IMR-90 (cell line): ENCODE measurements at regions not wholly inside any gene's neighbourhood (a gene's known extent, or its start where the extent isn't known, plus 50 kb on each side); places are given as distances from the start of the nearest gene placed in this dataset.

Source experiments
- ATAC-seq: fragments of 200-7000 bp; cut with Tn5 transposase; 2 replicates; pipeline ENCODE4 v1.9.1; 2020; ENCODE audit warnings: low read depth, mild to moderate bottlenecking, moderate library complexity
- BruUV-seq: library from RNA; stranded (reverse); fragments of 400-500 nt; replicated peaks from 2 replicates; lab custom pipeline; 2021; lab: Mats Ljungman, UMichigan
- CTCF ChIA-PET: fragments of 300-600 bp; formaldehyde crosslinking; extraction: SDS; loops from one replicate; lab custom pipeline; 2021; ENCODE audit warnings: antibody characterized with exemption; lab: Yijun Ruan, JAX
- POLR2A ChIA-PET: fragments of 300-600 bp; sonication (Branson Sonifier 250); formaldehyde crosslinking; loops from one replicate; lab custom pipeline; 2022; ENCODE audit warnings: antibody characterized with exemption; ENCODE audit not compliant: unreplicated experiment; lab: Charles Lee
- DNase-seq: peaks from one replicate; pipeline ENCODE4 v3.0.0; 2013
- H2AFZ ChIP-seq: replicated peaks from 2 replicates; pipeline ENCODE3; 2013; ENCODE audit warnings: low read length, mild to moderate bottlenecking; ENCODE audit not compliant: poor library complexity
- H2AK5ac ChIP-seq: 2 replicates; pipeline ENCODE4 v1.6.1; 2013; ENCODE audit warnings: low read depth, low read length, inconsistent platforms
- H2AK9ac ChIP-seq: replicated peaks from 2 replicates; pipeline ENCODE3; 2013; ENCODE audit warnings: mild to moderate bottlenecking, low read depth, low read length, moderate library complexity; ENCODE audit not compliant: poor library complexity
- H2BK120ac ChIP-seq: 2 replicates; pipeline ENCODE4 v1.6.1; 2013; ENCODE audit warnings: low read depth, low read length, inconsistent platforms
- H2BK15ac ChIP-seq: 3 replicates; pipeline ENCODE4 v1.6.1; 2013; ENCODE audit warnings: low read depth, low read length, inconsistent platforms
- H2BK20ac ChIP-seq: 2 replicates; pipeline ENCODE4 v1.6.1; 2013; ENCODE audit warnings: low read depth, mild to moderate bottlenecking, inconsistent platforms, low read length, moderate library complexity
- H2BK5ac ChIP-seq: 2 replicates; pipeline ENCODE4 v1.6.1; 2013; ENCODE audit warnings: mild to moderate bottlenecking, low read depth, low read length, inconsistent platforms; ENCODE audit not compliant: poor library complexity, severe bottlenecking
- H3K14ac ChIP-seq: replicated peaks from 2 replicates; pipeline ENCODE4 v1.6.1; 2013; ENCODE audit warnings: low read depth, low read length, inconsistent platforms
- H3K18ac ChIP-seq: 2 replicates; pipeline ENCODE4 v1.6.1; 2013; ENCODE audit warnings: low read depth, low read length, control low read depth
- H3K23ac ChIP-seq: 2 replicates; pipeline ENCODE4 v1.6.1; 2013; ENCODE audit warnings: low read depth, low read length, inconsistent platforms
- H3K27ac ChIP-seq: 2 replicates; pipeline ENCODE4 v1.5.1; 2013; ENCODE audit warnings: mild to moderate bottlenecking, control low read depth, low read length; ENCODE audit not compliant: insufficient read depth
- H3K27me3 ChIP-seq: 2 replicates; pipeline ENCODE4 v1.6.1; 2013; ENCODE audit warnings: low read length; ENCODE audit not compliant: control insufficient read depth, insufficient read depth
- H3K36me3 ChIP-seq: 2 replicates; pipeline ENCODE4 v1.6.1; 2013; ENCODE audit warnings: low read length, mixed read lengths; ENCODE audit not compliant: control insufficient read depth, insufficient read depth
- H3K4ac ChIP-seq: 2 replicates; pipeline ENCODE4 v1.6.1; 2013; ENCODE audit warnings: low read depth, low read length, inconsistent platforms
- H3K4me1 ChIP-seq: 2 replicates; pipeline ENCODE4 v1.6.1; 2013; ENCODE audit warnings: low read length, mixed read lengths; ENCODE audit not compliant: control insufficient read depth, insufficient read depth
- H3K4me2 ChIP-seq: 2 replicates; pipeline ENCODE4 v1.6.1; 2013; ENCODE audit warnings: low read depth, mild to moderate bottlenecking, control low read depth, low read length, moderate library complexity
- H3K4me3 ChIP-seq: 2 replicates; pipeline ENCODE4 v1.5.1; 2013; ENCODE audit warnings: low read depth, mild to moderate bottlenecking, control low read depth, low read length, moderate library complexity; ENCODE audit not compliant: insufficient read depth
- H3K56ac ChIP-seq: 2 replicates; pipeline ENCODE4 v1.6.1; 2013; ENCODE audit warnings: low read length, inconsistent platforms; ENCODE audit not compliant: insufficient read depth; ENCODE audit errors: extremely low read depth
- H3K79me1 ChIP-seq, 2 experiments: 2 replicates each; pipeline ENCODE4 v1.6.1; 2013; ENCODE audit warnings: low read length in 2 of 2, inconsistent platforms in 1 of 2, low read depth in 1 of 2
- H3K9ac ChIP-seq: 2 replicates; pipeline ENCODE4 v1.6.1; 2013; ENCODE audit warnings: low read depth, low read length, control low read depth
- H3K9me1 ChIP-seq: 2 replicates; pipeline ENCODE4 v1.6.1; 2013; ENCODE audit warnings: low read length, inconsistent platforms; ENCODE audit not compliant: insufficient read depth
- H3K9me3 ChIP-seq: 2 replicates; pipeline ENCODE4 v1.6.1; 2013; ENCODE audit warnings: low read length; ENCODE audit not compliant: control insufficient read depth, insufficient read depth
- H4K20me1 ChIP-seq: 2 replicates; pipeline ENCODE4 v1.6.1; 2013; ENCODE audit warnings: low read length, inconsistent platforms; ENCODE audit not compliant: insufficient read depth
- H4K5ac ChIP-seq: 2 replicates; pipeline ENCODE4 v1.6.1; 2013; ENCODE audit warnings: mild to moderate bottlenecking, low read depth, low read length, control low read depth
- H4K8ac ChIP-seq, 2 experiments: 2 replicates each; pipeline ENCODE4 v1.6.1; 2013; ENCODE audit warnings: low read depth in 2 of 2, low read length in 2 of 2, control low read depth in 1 of 2, inconsistent platforms in 1 of 2
- H4K91ac ChIP-seq: 2 replicates; pipeline ENCODE4 v1.6.1; 2013; ENCODE audit warnings: low read depth, low read length, inconsistent platforms; ENCODE audit not compliant: insufficient read depth
- CHD1 ChIP-seq: IDR thresholded peaks from 2 replicates; pipeline ENCODE4 v1.6.1; 2012; ENCODE audit warnings: low read depth, low read length, improper control_type of control experiment
- MAZ ChIP-seq: IDR thresholded peaks from 2 replicates; pipeline ENCODE4 v1.6.1; 2012; ENCODE audit warnings: low read depth, mild to moderate bottlenecking, low read length, improper control_type of control experiment, moderate library complexity, borderline replicate concordance
- MXI1 ChIP-seq: IDR thresholded peaks from 2 replicates; pipeline ENCODE4 v1.6.1; 2012; ENCODE audit warnings: low read depth, mild to moderate bottlenecking, low read length, moderate library complexity, borderline replicate concordance
- NFE2L2 ChIP-seq: fragments of 150-350 bp; IDR thresholded peaks from 2 replicates; pipeline ENCODE4 v1.6.1; 2016; ENCODE audit warnings: low read depth, mild to moderate bottlenecking, low read length
- RCOR1 ChIP-seq: IDR thresholded peaks from 2 replicates; pipeline ENCODE4 v1.6.1; 2012; ENCODE audit warnings: mild to moderate bottlenecking, low read length, improper control_type of control experiment; ENCODE audit not compliant: insufficient replicate concordance
- WGBS, 2 experiments: methylation state at CpG; one replicate each; pipeline versions ENCODE4 v1.1.5 to v1.1.7; 2013; ENCODE audit warnings: missing lambda C conversion rate in 2 of 2; ENCODE audit not compliant: insufficient read length in 1 of 2; ENCODE audit errors: extremely low coverage in 2 of 2; 5-methylcytosine and 5-hydroxymethylcytosine counted together
- dilution Hi-C: fragments of 300-500 bp; cut with HindIII; formaldehyde crosslinking; loops from one replicate; pipeline ENCODE4 v1.14.3; 2018; ENCODE audit warnings: low sequenced_read_pairs; ENCODE audit not compliant: unreplicated experiment
- in situ Hi-C: fragments of 300-500 bp; cut with MboI; formaldehyde crosslinking; loops from 3 replicates; pipeline ENCODE4 v1.14.3; 2019; ENCODE audit warnings: low sequenced_read_pairs, inconsistent platforms, mixed read lengths
- intact Hi-C: fragments of 100-400 bp; cut with micrococcal nuclease; formaldehyde crosslinking; loops from 2 replicates; pipeline ENCODE4 v1.10.0; 2022

DNA sequence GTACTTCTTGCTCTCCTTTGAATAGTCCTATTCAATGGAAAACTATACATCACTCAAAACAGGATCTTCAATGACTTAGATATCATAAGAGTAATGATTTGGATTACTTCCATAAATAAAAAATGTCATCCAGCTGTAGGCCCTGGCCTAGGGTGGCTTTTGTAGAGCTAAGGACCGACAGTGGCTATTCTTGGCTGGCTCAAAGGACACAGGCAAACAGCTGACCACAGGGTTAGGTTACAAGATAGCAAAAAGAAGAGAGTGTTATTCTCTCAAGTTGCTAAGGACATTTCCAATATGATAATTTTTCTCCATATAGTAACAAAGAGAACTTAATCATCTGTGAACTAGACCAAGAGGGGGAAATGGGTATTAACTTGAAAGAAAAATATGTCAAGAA is 495.1 kb downstream of the PLPP3 start:
- H2AK5ac ChIP-seq: no peak overlapping the region
- no peak overlapping the region for H4K91ac ChIP-seq
- ChIA-PET CTCF (no interaction called here), POLR2A (no interaction called here)
- no peaks in the 10 kb centered on the region for H3K36me3 ChIP-seq
- H2BK20ac ChIP-seq: no peak overlapping the region
- BruUV-seq: no TSS peak
- no peak overlapping the region for H3K14ac ChIP-seq
- H3K56ac ChIP-seq: no peak overlapping the region
- DNase-seq: no peak
- no peak for TF ChIP-seq MXI1
- no peak for TF ChIP-seq NFE2L2
- no peak for TF ChIP-seq CHD1
- TF ChIP-seq RCOR1: no peak
- no peak for TF ChIP-seq MAZ
- WGBS, 2 experiments: no CpG with 5 or more reads among the region's 1 CpG
- no peak overlapping the region for H4K5ac ChIP-seq
- no peak overlapping the region for H2BK15ac ChIP-seq
- ATAC-seq: no peak
- dilution Hi-C loops: no loop called here
- H3K4ac ChIP-seq: no peak overlapping the region
- in situ Hi-C loops: no loop called here
- no peak overlapping the region for H3K23ac ChIP-seq
- intact Hi-C loops: no loop called here
- no peak overlapping the region for H3K27ac ChIP-seq
- H3K79me1 ChIP-seq: no peaks in the 10 kb centered on the region
- no peak overlapping the region for H3K4me2 ChIP-seq
- no peaks in the 10 kb centered on the region for H3K9me3 ChIP-seq
- no peaks in the 10 kb centered on the region for H3K27me3 ChIP-seq
- no peak overlapping the region for H2BK120ac ChIP-seq
- H3K4me1 ChIP-seq: peaks cover 4% of the 10 kb centered on the region
- no peak overlapping the region for H2AK9ac ChIP-seq
- H3K18ac ChIP-seq: no peak overlapping the region
- no peak overlapping the region for H2AFZ ChIP-seq
- no peak overlapping the region for H4K8ac ChIP-seq
- H3K9me1 ChIP-seq: peaks cover 2% of the 10 kb centered on the region; the same call in 1 of the 2 replicates
- H2BK5ac ChIP-seq: no peak overlapping the region
- no peak overlapping the region for H3K9ac ChIP-seq
- H3K4me3 ChIP-seq: no peak overlapping the region
- no peaks in the 10 kb centered on the region for H4K20me1 ChIP-seq
